MM.1S (cell line): ENCODE measurements at regions not wholly inside any gene's neighbourhood (a gene's known extent, or its start where the extent isn't known, plus 50 kb on each side); places are given as distances from the start of the nearest gene placed in this dataset.

Experiments used
- EZH2 ChIP-seq: fragments of 300-600 bp; sonication (generic); optimal IDR thresholded peaks from 2 replicates; pipeline ENCODE3; 2017; ENCODE audit warnings: low read depth, mild to moderate bottlenecking, antibody characterized with exemption, low read length, mixed read lengths
- TF ChIP-seq, protein P1 (sequence below): fragments of 300-600 bp; sonication (generic); IDR thresholded peaks from 2 replicates; pipeline ENCODE4 v1.5.1; 2016; ENCODE audit warnings: antibody characterized with exemption, low read length, mixed read lengths

DNA sequence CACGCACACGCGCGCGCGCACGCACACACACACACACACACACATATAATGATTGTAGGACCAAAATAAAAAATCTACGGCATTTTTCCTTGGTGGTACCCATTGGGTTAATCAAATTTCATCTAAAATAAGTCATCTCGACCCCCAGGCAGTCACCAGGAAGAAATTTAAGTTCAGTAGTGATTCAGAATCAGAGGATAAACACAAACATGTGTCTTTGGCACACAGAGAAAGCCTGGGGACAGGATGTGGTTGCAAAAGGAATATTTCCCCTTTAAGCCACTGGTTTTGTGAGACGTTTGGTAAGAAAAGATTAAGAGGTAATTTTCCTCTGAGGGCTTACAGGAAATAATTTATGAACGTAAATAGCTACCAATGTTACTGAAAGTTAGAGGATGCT lies 171.6 kb upstream of the PIEZO2 start:
- TF ChIP-seq, protein P1, sequence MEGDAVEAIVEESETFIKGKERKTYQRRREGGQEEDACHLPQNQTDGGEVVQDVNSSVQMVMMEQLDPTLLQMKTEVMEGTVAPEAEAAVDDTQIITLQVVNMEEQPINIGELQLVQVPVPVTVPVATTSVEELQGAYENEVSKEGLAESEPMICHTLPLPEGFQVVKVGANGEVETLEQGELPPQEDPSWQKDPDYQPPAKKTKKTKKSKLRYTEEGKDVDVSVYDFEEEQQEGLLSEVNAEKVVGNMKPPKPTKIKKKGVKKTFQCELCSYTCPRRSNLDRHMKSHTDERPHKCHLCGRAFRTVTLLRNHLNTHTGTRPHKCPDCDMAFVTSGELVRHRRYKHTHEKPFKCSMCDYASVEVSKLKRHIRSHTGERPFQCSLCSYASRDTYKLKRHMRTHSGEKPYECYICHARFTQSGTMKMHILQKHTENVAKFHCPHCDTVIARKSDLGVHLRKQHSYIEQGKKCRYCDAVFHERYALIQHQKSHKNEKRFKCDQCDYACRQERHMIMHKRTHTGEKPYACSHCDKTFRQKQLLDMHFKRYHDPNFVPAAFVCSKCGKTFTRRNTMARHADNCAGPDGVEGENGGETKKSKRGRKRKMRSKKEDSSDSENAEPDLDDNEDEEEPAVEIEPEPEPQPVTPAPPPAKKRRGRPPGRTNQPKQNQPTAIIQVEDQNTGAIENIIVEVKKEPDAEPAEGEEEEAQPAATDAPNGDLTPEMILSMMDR: no peak
- TF ChIP-seq EZH2: no peak
